ENCODE measurements at regions not wholly inside any gene's neighbourhood (a gene's known extent, or its start where the extent isn't known, plus 50 kb on each side); places are given as distances from the start of the nearest gene placed in this dataset.
"Not testable (repeated sequence)": the region's sequence is repeated elsewhere in the genome, so short reads cannot be mapped to it uniquely, and the experiment has no call there.

DNA sequence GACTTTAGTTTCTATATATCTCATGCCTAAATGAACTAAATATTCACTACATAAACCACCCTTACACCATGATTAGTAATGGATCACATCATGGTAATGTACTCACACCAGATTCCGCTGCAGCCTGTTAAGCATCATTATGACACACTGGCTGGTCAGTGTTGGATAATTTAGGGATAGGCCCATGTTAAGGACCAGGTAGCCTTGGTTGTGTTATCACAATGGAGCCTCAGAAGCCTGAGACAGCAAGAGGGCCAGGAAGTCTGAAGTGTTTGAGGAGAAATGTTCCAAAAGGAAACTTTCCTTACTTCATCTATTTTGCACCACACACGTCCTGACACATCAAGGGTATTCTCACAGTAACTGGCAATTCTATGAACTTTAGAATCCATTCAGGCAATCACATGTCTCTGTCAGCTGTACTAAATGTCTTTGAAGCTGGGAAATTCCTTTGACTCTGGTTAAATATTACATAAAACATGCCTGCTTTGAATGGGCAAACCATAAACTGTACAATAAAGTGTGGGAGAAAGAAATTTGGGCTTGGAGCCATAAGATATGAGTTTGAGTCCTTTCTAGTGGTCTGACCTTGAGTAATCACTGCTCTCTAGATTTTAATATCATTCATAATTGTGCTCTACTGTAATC, 105.3 kb upstream of the DPT start:
- Mint-ChIP-seq H3K4me3 (ENCODE audit: unreplicated experiment) (no peak overlapping the region), H3K27ac (ENCODE audit: unreplicated experiment) (no peak overlapping the region), H3K27me3 (ENCODE audit: unreplicated experiment) (peaks cover 1% of the 10 kb centered on the region), H3K9me3 (ENCODE audit: unreplicated experiment) (peaks cover 5% of the 10 kb centered on the region), H3K36me3 (ENCODE audit: unreplicated experiment) (no peaks in the 10 kb centered on the region), H3K4me1 (ENCODE audit: low read depth, unreplicated experiment) (no peaks in the 10 kb centered on the region)
- DNase-seq = no peak
- no peak for TF ChIP-seq CTCF (IDR thresholded peaks at IDR 0.05; ENCODE audit: partially characterized antibody, unreplicated experiment)

- DNase-seq = no peak
- H3K4me3 Mint-ChIP-seq (ENCODE audit: unreplicated experiment) = no peak overlapping the region
- H3K27me3 Mint-ChIP-seq (ENCODE audit: unreplicated experiment) = no peaks in the 10 kb centered on the region
- no peaks in the 10 kb centered on the region for H3K36me3 Mint-ChIP-seq (ENCODE audit: unreplicated experiment)
- TF ChIP-seq CTCF (IDR thresholded peaks at IDR 0.05; ENCODE audit: partially characterized antibody, unreplicated experiment) = no peak
- H3K9me3 Mint-ChIP-seq (ENCODE audit: unreplicated experiment) = peaks cover 5% of the 10 kb centered on the region
- H3K4me1 Mint-ChIP-seq (ENCODE audit: low read depth, unreplicated experiment) = no peaks in the 10 kb centered on the region
- no peak overlapping the region for H3K27ac Mint-ChIP-seq (ENCODE audit: unreplicated experiment)
Measured at GRCh38 chr1:168835176-168835575, 106.2 kb upstream of the DPT start.

- Mint-ChIP-seq H3K4me1 (ENCODE audit: low read depth, unreplicated experiment) (no peaks in the 10 kb centered on the region), H3K27ac (ENCODE audit: unreplicated experiment) (no peak overlapping the region), H3K4me3 (ENCODE audit: unreplicated experiment) (no peak overlapping the region), H3K9me3 (ENCODE audit: unreplicated experiment) (peaks cover 5% of the 10 kb centered on the region), H3K27me3 (ENCODE audit: unreplicated experiment) (no peaks in the 10 kb centered on the region), H3K36me3 (ENCODE audit: unreplicated experiment) (no peaks in the 10 kb centered on the region)
- no peak for TF ChIP-seq CTCF (IDR thresholded peaks at IDR 0.05; ENCODE audit: partially characterized antibody, unreplicated experiment)
- DNase-seq = no peak
Measured at GRCh38 chr1:168835791-168836190, 106.8 kb upstream of the DPT start.

- TF ChIP-seq CTCF (IDR thresholded peaks at IDR 0.05; ENCODE audit: partially characterized antibody, unreplicated experiment) = no peak
- Mint-ChIP-seq H3K9me3 (ENCODE audit: unreplicated experiment) (peaks cover 5% of the 10 kb centered on the region), H3K4me3 (ENCODE audit: unreplicated experiment) (no peak overlapping the region), H3K27me3 (ENCODE audit: unreplicated experiment) (no peaks in the 10 kb centered on the region), H3K36me3 (ENCODE audit: unreplicated experiment) (no peaks in the 10 kb centered on the region), H3K27ac (ENCODE audit: unreplicated experiment) (no peak overlapping the region), H3K4me1 (ENCODE audit: low read depth, unreplicated experiment) (no peaks in the 10 kb centered on the region)
- DNase-seq = no peak
Measured at GRCh38 chr1:168836469-168836868, 107.5 kb upstream of the DPT start.

DNA sequence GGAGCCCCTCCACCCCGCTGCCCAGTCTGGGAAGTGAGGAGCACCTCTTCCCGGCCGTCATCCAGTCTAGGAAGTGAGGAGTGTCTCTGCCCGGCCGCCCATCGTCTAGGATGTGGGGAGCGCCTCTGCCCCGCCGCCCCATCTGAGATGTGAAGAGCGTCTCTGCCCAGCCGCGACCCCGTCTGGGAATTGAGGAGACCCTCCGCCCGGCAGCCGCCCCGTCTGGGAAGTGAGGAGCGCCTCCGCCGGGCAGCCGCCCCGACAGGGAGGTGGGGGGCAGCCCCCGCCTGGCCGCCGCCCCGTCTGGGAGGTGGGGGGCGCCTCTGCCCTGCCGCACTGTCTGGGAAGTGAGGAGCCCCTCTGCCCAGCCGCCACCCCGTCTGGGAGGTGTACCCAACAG, 108.2 kb upstream of the DPT start:
- H3K4me1 Mint-ChIP-seq (ENCODE audit: low read depth, unreplicated experiment); H3K36me3 Mint-ChIP-seq (ENCODE audit: unreplicated experiment); DNase-seq; H3K27me3 Mint-ChIP-seq (ENCODE audit: unreplicated experiment); H3K4me3 Mint-ChIP-seq (ENCODE audit: unreplicated experiment); H3K27ac Mint-ChIP-seq (ENCODE audit: unreplicated experiment); H3K9me3 Mint-ChIP-seq (ENCODE audit: unreplicated experiment): not testable (repeated sequence)

Data from glutamatergic neuron (in vitro differentiated cells).